GM19467 (cell line): ENCODE measurements at regions not wholly inside any gene's neighbourhood (a gene's known extent, or its start where the extent isn't known, plus 50 kb on each side); places are given as distances from the start of the nearest gene placed in this dataset.
"Not testable (repeated sequence)": the region's sequence is repeated elsewhere in the genome, so short reads cannot be mapped to it uniquely, and the experiment has no call there.

Source experiments
- ATAC-seq: cut with Tn5 transposase; IDR thresholded peaks from one replicate; pipeline ENCODE4 v1.9.1; 2021; ENCODE audit warnings: mild to moderate bottlenecking, moderate library complexity; ENCODE audit not compliant: unreplicated experiment

DNA sequence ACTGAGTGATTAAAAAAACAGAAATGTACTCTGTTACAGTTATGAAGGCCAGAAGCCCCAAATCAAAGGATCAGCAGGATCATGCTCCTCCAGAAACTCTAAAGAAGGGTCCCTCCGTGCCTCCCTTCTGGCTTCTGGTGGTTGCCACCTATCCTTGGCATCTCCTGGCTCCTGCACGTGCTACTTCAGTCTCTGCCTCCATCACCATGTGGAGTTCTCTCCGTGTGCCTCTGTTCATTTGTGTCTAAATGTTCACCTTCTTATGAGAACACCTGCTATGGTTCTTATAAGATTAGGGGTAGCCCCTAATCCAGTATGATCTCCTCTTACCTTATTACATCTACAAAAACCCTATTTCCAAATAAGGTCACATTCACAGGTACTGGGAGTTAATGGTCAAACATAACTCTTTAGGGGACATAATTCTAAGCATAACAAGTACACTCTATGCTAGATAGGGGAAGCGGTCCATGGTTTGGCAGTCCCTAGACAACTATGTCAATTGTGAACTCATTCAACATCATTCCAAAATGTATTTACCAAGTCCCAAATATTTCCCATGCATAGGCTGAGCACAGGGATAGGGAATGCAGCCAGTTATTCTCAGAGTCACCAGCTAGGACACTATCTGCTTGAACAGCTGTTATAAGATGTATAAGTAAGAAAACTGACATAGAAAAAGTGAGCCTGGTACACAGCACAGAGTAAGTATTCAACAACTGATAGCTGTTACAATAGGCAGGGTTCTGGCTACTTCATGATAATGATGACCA lies 295.5 kb upstream of the BOD1L1 start:
- no peak for ATAC-seq

DNA sequence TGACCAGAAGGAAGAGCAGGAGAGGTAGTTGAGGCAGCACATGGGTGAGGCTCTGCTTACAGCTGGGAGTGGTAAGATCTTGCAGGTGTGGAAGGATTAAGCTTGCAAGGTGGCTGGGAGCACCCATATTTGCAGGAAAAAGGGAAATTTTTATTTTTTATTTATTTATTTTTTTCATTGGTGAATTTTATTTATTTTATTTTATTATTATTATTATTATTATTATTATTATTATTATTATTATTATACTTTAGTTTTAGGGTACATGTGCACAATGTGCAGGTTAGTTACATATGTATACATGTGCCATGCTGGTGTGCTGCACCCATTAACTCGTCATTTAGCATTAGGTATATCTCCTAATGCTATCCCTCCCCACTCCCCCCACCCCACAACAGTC lies 297.4 kb upstream of the BOD1L1 start:
- ATAC-seq = not testable (repeated sequence)

DNA sequence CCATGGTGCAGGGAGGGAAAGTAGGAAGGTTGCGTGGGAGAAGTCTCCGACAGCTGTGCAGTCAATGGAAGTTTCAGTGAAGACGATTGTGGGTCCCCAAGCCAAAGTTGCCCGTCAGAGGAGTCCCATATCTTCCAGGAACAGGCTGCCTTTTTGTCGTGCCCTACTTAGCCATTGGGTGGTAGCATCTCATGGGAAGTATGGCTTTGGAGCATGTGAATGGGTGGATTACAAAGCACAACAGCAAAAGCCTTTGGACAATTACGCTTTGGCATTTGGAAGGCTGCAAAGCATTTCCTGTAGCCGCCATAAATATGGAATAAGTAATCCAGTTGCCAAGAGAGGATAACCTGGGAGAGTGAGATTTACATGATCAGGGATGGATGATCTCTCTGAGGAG lies 300.7 kb upstream of the BOD1L1 start:
- ATAC-seq = no peak

DNA sequence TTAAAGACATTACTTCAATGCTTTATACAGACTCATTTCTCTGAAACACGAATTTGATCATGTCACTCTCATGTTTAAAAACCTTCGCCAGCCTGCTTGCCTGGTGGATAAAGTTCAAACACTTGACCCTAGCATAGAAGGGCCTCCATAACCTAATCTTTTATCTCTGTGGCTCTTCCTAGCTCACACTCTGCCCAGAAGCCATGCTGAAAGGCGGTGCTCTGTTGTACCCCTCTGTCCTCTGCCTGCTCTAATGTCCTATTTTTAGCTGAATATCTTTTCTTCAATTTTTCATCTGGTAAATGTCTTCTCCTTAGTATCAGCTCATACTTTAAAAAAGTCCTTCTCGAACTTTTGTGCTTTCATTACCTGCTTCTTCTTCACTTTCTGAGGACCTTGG lies 302.6 kb upstream of the BOD1L1 start:
- no peak for ATAC-seq

DNA sequence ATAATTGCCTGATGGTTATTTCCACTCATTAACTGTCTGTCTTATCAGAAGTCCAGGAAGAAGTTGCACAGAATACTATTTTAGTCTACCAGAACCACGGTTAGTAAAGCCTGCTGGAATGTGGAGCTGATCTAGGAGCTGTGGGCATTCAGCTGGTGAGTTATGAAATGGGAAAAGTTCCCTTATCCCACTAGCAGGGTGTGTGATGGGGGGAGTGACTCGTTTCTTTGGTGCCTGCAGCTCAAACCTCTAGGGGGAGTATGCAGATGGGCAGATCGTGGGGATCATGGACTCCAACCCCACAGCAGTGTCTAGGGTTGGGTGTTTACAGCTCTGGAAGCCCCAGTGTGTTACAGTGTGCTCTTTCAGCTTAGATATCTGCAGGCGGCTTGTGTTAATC lies 305.7 kb upstream of the BOD1L1 start:
- ATAC-seq = no peak

DNA sequence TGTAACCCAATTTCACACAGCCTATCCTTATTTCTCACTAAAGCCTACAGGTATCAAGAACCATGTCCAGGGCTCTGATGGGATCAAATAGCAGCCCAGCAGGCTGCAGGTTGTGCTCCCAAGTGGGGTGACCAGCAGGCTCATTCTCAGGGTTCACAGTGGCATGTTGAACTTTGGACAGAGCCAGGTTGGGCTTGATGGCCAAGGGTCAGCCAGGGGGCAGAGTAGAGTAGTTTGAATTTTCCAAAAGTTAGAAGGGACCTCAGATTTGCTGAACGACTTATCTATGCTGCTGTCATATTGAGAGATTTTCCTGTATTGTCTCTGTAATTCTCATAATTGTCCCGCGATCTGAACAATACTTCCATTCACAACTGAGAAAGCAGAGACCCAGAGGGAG lies 310.8 kb upstream of the BOD1L1 start:
- no peak for ATAC-seq

DNA sequence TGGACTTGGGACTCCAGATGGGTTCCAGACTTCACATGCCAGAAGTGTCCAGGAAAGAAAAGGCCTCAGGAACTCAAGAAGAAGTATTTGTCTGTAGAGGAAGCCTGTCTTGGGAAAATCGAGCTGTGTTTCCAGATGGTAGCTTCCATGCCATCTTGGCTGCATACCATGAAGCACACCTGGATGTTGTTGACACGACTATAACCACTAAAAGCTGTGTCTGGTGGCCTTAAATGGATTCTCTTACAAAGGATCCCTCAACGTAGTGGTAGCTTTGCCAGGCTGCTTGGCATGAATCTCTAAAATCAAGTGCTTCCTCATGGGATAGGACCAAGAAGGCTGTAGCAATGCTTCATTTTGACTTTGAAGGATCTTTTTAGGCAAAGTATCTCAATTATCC lies 313.4 kb upstream of the BOD1L1 start:
- ATAC-seq = no peak

DNA sequence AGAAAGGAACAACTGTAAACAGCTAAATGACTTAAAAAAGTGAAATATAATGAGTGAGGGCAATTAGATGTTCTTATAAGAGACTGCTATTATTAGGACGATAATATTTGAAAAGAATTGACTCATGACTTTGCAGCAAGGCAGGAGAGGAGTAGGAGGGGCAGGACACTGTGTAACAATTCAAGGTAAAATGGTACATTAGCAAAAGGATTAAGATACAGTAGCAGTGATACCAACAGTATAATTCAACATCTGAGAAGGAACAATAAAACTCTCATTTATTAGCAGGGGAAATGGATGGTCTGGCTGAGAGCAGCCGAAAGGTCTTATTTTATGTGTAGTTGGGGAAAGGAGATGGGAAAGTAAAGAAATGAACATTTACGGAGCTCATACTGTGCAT lies 315.5 kb upstream of the BOD1L1 start:
- no peak for ATAC-seq

DNA sequence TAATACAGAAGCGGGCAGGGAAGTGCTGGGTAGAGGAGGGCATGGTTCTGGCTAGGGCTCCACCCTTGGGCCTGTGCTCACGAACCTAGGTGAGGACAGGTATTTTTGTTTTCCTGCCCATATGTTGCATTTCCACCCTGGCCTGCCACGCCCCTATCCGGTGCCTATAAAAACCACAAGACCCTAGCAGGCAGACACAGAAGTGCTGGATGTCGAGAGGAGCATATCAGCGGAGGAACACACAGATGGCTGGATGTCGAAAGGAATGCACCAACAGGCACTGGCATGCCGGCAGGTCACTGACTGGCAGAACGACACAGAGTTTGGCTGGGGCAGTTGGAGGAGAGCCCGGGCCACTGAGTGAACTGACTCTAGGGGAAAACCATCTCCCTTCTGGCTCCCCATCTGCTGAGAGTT lies 316.6 kb upstream of the BOD1L1 start:
- ATAC-seq = no peak

DNA sequence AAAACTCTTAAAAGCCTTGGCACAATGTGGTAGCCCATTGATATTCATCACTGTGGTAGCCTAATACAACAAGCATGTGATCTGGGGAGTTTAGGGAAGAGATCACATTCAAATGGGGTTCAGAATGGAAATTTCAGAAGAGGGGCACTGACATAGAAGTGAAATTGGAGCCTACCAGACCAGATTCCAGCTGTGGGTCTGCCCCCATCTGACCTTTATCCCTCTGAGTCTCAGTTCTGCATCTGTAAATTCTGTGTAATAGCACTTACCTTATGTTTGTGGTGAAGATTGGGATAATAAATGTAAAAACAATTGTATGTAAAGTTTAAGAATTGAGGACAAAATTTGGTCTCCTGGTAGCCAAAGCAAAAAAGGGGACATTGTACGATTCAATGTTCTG lies 320.4 kb upstream of the BOD1L1 start:
- no peak for ATAC-seq

DNA sequence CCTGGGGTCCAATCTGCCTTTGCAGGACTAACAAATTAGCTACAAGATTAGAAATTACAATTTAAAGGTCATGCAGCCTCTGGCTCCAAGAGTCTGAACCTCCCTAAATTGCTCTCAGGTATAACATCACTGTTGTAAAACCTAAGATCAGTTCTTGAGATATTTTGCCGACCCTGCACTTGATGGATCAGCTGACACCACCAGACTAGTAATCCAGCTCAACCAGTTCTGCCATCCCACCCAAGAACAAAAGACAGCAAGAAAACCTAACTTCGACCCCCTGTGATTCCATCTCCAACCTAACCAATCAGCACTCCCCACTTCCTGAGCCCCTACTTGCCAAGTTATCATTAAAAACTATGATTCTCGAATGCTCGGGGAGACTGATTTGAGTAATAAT lies 323.0 kb upstream of the BOD1L1 start:
- ATAC-seq = no peak

DNA sequence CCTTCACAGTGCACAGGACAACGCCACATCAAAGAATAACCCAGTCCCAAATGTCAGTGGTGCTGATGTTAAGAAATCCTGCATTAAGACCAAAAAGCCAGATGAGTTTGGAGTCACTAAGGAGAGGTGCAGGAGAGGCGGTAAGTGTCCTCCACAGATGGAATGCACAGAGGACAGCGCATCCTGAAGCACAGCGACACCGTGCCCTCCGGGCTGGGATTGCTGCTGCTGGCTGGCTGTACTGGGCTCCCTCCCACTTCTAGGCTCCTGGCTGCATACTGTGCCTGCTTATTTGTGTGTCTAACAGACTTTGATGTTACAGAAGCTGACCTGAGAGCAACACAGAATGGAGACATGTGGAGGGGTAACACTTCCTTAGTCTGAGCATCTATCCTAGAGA lies 325.6 kb upstream of the BOD1L1 start:
- no peak for ATAC-seq

DNA sequence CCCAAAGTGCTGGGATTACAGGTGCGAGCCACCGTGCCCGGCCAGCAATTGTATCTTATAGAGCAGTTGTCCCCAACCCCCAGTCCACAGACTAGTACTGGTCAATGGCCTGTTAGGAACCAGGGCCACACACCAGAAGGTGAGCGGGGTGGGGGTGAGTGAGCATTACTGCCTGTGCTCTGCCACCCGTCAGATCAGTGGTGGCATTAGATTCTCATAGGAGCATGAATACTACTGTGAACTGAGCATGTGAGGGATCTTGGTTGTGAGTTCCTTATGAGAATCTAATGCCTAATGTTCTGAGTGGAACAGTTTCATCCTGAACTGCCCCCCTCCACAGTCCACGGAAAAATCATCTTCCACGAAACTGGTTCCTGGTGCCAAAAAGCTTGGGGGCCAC lies 328.0 kb upstream of the BOD1L1 start:
- ATAC-seq = no peak

DNA sequence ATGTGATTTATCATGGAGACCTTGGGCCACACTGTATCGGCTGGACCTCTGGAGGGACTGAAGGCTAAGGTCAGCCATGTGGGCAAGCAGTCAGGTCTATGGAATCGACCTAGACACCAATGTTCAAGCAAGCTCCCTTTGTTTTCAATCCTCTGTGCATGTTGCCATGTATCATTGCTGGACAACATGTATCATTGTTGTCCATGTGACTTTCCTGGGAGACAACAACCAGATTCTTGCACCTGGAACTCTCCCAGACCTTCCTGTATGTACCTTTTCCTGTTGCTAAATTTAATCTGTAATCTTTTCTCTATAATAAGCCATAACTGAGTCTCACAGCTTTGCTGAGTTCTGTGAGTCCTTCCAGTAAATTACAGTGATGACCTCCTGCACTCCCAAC lies 329.4 kb upstream of the BOD1L1 start:
- no peak for ATAC-seq

DNA sequence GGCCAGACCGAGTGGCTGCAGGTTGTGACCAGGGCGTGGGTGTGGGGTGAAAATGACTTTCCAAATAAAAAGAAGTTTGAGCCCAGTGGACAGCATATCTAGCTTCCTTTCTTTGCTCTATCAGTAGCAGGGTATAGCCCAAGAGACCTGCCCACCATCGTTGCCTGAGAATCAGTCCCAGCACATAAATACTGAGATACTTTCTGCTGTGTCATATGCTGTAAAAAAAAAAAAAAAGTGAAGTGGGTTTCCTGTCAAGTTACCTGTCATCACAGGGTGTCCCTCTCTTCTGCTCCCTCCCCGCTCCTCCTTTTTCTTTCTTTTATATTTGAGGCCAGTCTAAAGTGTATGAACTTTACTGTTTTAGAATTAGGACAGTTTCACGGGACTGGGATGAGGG lies 330.3 kb upstream of the BOD1L1 start:
- ATAC-seq = no peak

DNA sequence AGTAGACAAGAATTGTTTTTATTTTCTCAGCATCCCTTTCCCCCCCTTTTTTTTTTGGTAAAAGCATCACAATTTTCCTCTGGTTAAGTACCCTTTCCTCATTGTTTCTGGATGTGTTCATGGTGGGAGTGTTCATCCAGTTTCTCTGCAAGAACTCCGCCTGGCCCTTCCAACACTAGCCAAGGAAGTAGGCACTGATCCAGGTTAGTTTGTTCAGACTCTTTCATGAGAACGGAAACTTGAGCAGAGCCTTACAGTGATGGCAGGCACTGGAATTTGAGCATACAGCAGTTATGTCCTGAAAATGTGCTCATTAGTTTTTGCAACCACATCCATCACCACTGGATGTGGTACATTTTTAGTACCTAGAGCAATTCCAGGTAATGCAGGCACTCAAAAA lies 336.1 kb upstream of the BOD1L1 start:
- ATAC-seq = no peak

DNA sequence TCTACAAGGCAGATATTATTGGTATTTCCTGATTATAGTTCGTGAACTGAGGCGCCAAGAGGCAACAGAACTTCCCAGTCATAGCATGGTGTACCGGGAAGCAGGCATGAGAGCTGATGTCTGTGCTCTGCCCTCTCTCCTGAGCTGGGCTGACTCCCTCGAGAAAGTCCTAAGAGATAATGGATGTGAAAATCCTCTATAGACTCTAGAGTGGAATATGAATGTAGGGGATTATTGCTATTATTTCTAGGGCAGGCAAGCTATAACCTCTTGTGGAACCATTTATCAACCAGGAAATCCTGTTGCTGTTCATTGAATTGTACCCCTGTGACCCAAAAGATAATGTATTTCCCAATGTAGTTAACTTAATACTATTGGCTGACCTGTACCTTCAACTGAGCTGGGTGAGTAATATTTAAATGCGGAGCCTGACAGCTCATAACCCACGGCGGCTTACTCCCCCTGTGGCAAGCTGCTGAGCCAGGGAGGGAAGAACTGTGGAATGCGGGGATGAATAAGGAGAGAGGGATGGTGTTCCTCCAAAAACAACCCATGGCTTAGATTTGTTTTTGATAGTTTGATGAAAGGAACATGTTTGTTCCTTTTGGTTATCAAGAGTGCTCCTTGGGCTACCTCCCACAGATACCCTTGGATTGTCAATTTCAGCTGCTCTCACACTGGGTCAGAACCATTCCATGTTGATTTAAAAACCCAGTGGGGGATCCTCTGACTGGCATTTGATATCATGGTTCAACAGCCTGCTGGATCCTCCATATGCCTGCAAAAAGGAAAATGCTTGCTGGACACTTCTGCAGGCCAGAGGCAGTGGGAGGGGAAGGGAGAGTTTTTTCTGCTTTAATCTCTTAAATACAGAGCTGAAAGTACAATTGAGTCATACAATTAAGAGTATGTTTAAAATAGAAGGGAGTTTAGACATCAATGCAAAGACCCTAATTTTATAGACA lies 339.0 kb upstream of the BOD1L1 start:
- ATAC-seq = no peak

DNA sequence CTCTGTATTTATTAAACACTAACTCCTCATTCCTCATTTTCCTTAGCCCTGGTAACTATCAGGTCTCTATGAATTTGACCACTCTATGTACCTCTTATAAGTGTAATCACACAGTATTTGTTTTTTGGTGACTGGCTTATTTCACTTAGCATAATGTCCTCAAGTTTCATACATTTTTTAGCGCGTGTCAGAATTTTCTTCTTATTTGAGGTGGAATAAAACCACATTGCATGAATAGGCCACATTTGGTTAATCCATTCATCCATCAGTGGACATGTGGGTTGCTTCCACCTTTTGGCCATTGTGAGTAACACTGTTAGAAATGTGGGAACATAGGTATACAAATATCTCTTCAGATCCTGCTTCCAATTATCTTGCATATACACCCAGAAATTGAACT lies 341.2 kb upstream of the BOD1L1 start:
- ATAC-seq = no peak

DNA sequence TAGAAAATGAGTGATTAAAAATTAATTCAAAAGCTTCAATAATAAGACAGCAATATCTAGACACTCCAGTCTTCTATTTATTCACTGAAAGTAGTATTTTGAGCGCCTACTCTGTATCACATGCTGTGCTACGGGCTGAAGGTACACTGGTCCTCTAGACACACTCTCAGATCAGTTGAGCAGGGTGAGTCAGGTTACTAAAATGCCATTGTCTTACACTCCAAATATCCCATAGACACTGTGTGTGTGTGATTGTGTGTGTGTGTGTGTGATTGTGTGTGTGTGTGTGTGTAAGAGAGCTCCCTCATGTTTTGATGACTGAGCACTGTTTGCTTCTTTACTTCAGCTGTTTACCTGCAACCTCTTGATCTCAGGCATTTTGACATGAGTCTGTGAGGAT lies 342.8 kb upstream of the BOD1L1 start:
- no peak for ATAC-seq

DNA sequence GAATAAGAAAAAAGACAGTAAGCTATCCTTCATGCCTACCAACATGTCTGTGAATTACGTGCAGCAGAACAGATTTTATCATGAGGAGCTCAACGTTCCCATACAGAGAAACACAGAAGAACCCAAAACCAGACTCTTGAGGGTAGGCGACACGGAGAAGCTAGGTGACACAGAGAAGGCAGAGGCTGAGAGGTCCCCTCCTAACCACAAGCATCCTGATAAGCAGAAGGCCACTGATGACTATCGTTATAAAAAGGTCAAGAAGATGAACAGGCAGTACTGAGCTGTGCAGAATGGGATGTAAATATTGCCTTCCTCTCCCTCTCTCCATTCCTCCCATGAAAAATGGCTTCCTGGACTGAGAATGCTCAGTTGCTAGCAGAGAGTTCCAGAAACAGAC lies 350.2 kb upstream of the BOD1L1 start:
- no peak for ATAC-seq

DNA sequence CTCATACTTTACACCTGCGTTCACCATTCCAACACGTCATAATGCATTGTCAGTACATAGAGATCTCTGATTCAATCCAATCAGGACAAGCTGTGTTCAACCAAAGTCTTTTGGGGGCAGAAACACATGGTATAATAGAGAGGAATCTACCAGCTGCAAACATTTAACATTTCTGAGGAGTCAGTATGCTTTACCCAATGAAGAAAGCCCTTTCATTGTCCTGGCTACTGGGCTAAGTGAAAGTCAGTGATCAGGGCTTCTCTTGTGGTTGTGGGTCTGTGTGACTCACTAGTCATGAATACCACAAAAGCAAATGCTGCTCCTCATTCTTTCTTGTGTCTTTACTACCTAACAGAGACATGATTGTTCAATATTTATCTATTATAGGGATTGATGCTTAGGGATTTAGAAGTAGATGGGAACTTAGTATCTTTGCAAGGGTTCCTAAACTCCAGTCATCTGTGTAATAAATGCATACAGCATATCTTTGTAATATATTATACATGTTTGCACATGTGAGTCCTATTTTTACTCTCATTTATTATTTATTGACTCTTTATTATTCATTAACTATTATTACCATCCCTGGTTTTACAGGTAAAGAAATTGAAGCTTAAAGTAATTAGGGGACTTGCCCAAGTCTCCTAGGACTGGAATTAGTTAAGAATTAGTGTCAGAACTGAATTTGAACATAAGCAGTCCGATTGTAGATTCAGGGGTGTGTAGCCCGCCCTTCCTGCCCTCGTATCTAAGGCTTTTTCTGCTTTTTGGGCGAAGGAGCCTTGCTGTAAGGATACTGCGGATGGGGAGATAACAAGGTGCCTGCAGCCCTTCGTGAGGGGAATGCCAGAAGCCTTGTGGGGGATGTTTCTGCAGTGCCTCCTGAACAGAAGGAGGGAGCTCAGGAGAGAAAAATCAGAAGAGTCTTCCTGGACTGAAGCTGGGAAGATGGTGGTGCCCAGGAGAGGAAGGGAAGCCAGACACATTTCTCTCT lies 353.1 kb upstream of the BOD1L1 start:
- ATAC-seq = peak; percentile 75
